HG03354 (cell line): ENCODE measurements at regions not wholly inside any gene's neighbourhood (a gene's known extent, or its start where the extent isn't known, plus 50 kb on each side); places are given as distances from the start of the nearest gene placed in this dataset.

Source experiments
- ATAC-seq: cut with Tn5 transposase; IDR thresholded peaks from one replicate; pipeline ENCODE4 v1.9.1; 2021; ENCODE audit warnings: mild to moderate bottlenecking; ENCODE audit not compliant: unreplicated experiment, poor library complexity, severe bottlenecking

- ATAC-seq: no peak
Measured at GRCh38 chr12:83389237-83389996, 702.7 kb downstream of the TMTC2 start.

GRCh38 chr12:83388551-83388950 lies 701.8 kb downstream of the TMTC2 start:
- no peak for ATAC-seq

GRCh38 chr12:83386527-83387264 lies 700.0 kb downstream of the TMTC2 start:
- ATAC-seq: no peak

- ATAC-seq: no peak
Measured at GRCh38 chr12:83378186-83378727, 691.6 kb downstream of the TMTC2 start.

- ATAC-seq: no peak
Measured at GRCh38 chr12:83365317-83365716, 678.6 kb downstream of the TMTC2 start.

GRCh38 chr12:83361475-83361874 lies 674.8 kb downstream of the TMTC2 start:
- ATAC-seq: no peak

GRCh38 chr12:83361071-83361470 lies 674.4 kb downstream of the TMTC2 start:
- ATAC-seq: no peak

GRCh38 chr12:83349907-83350611 lies 663.4 kb downstream of the TMTC2 start:
- no peak for ATAC-seq

- ATAC-seq: no peak
Measured at GRCh38 chr12:83346333-83346732, 659.6 kb downstream of the TMTC2 start.

- no peak for ATAC-seq
Measured at GRCh38 chr12:83343767-83344166, 657.1 kb downstream of the TMTC2 start.

- ATAC-seq: no peak
Measured at GRCh38 chr12:83335748-83336147, 649.0 kb downstream of the TMTC2 start.

- no peak for ATAC-seq
Measured at GRCh38 chr12:83326666-83327065, 640.0 kb downstream of the TMTC2 start.

GRCh38 chr12:83323866-83324265 lies 637.2 kb downstream of the TMTC2 start:
- no peak for ATAC-seq

GRCh38 chr12:83322809-83323208 lies 636.1 kb downstream of the TMTC2 start:
- ATAC-seq: no peak

- ATAC-seq: no peak
Measured at GRCh38 chr12:83321971-83322370, 635.3 kb downstream of the TMTC2 start.

- ATAC-seq: no peak
Measured at GRCh38 chr12:83320350-83320749, 633.6 kb downstream of the TMTC2 start.

GRCh38 chr12:83318386-83319098 lies 631.8 kb downstream of the TMTC2 start:
- ATAC-seq: no peak

- ATAC-seq: no peak
Measured at GRCh38 chr12:83317595-83317994, 630.9 kb downstream of the TMTC2 start.

GRCh38 chr12:83313827-83314226 lies 627.1 kb downstream of the TMTC2 start:
- no peak for ATAC-seq

GRCh38 chr12:83313322-83313721 lies 626.6 kb downstream of the TMTC2 start:
- ATAC-seq: no peak
